ENCODE measurements at regions not wholly inside any gene's neighbourhood (a gene's known extent, or its start where the extent isn't known, plus 50 kb on each side); places are given as distances from the start of the nearest gene placed in this dataset.

GRCh38 chr13:99897076-99897440, 74.5 kb downstream of the ZIC5 start:
- TF ChIP-seq POLR2AphosphoS5 (IDR thresholded peaks at IDR 0.05; ENCODE audit: low read depth, low read length) (no peak), POLR2A (IDR thresholded peaks at IDR 0.05; ENCODE audit: low read depth, low read length) (no peak), TAF1 (IDR thresholded peaks at IDR 0.05; ENCODE audit: borderline replicate concordance, low read depth, low read length) (no peak)

Measured in GM12892 (cell line).